ENCODE measurements at regions not wholly inside any gene's neighbourhood (a gene's known extent, or its start where the extent isn't known, plus 50 kb on each side); places are given as distances from the start of the nearest gene placed in this dataset.

DNA sequence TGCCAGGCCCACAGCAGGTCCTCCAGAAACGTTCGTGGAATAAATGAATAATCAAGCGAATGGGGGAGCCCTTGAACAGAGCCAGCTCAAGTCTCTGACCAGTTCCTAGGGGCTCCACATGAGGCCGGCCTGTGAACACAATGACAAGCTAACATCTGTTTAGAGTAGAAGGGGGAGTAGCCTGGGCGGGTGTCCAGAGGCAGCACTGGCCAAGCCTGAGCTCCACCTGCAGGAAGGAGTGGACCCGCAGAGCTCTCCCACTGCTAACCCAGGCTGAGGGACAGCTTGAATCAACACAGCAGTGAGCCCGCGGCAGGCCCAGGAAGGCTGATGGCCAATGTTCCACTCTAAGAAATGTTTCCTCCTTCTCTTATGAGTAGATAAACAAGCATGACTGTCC lies 234.8 kb upstream of the RAB6C start:
- no peaks in the 10 kb centered on the region for H3K79me2 ChIP-seq (ENCODE audit: control insufficient read depth, insufficient read depth, low read length, unreplicated experiment)
- no peaks in the 10 kb centered on the region for H3K4me1 ChIP-seq (ENCODE audit: control insufficient read depth, insufficient read depth, low read length, unreplicated experiment)
- H3K27me3 ChIP-seq (ENCODE audit: insufficient read depth, low read length) = no peaks in the 10 kb centered on the region

DNA sequence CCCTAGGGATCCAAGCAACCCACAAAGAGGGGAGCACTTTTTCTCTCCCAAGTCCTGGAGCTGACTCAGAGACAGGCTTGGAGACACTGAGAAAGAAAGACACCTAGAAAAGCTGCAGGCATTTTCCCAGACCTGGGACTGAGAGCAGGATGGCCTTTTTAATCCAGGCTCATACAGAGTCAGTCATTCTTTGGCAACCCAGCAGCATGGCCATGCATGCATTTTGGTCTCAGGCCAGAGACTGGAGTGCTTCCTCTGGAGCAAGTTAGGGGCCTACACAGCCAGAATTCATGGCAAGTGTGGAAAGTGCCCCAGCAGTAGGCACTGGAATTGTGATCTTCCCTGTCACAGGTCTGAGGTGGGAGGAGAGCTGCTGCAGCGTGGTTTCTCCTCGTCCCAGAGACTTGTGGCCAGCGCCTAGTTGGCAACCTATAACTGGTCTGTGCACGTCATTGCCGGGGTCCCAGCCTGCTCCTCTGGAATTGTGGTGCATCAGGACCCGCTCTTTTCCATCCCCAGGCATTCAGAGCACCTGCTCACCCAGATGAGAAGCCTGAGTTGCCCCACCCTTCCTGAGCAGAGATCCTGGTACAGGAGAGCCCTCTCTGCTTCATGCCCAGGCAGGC lies 231.9 kb upstream of the RAB6C start:
- Histone ChIP-seq H3K79me2 (ENCODE audit: control insufficient read depth, insufficient read depth, low read length, unreplicated experiment) (no peaks in the 10 kb centered on the region), H3K27me3 (ENCODE audit: insufficient read depth, low read length) (no peaks in the 10 kb centered on the region), H3K36me3 (ENCODE audit: insufficient read depth, low read length) (no peaks in the 10 kb centered on the region), H3K4me3 (ENCODE audit: low read depth, low read length) (no peak overlapping the region), H2AFZ (ENCODE audit: low read length, unreplicated experiment) (no peak overlapping the region), H3K4me1 (ENCODE audit: control insufficient read depth, insufficient read depth, low read length, unreplicated experiment) (no peaks in the 10 kb centered on the region), H3K27ac (ENCODE audit: low read depth, low read length) (no peak overlapping the region)

More for the DNA sequence above, 234.8 kb upstream of the RAB6C start:
- no peak overlapping the region for H3K4me3 ChIP-seq (ENCODE audit: low read depth, low read length)
- H2AFZ ChIP-seq (ENCODE audit: low read length, unreplicated experiment) = no peak overlapping the region
- H3K27ac ChIP-seq (ENCODE audit: low read depth, low read length) = no peak overlapping the region
- H3K36me3 ChIP-seq (ENCODE audit: insufficient read depth, low read length) = no peaks in the 10 kb centered on the region

DNA sequence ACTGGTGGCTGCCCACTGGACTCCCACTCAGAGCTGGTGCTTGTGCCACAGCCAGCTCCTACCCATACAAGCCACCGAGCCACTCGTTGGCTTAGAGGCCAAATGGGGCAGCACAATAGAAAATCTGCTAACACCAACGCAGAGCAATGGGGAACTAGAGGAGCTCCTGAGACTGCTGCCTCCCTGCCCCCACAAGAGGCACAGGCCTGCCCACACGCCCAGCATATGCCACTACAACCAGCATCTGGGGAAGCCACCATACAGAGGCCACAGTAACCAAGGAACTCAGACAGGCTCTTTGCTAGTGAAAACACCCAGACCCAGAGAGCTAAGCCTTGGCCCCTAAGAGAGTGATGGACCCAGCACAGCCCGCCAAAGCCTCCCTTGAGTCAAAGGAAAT lies 231.2 kb upstream of the RAB6C start:
- Histone ChIP-seq H3K27ac (ENCODE audit: low read depth, low read length) (no peak overlapping the region), H2AFZ (ENCODE audit: low read length, unreplicated experiment) (no peak overlapping the region), H3K4me1 (ENCODE audit: control insufficient read depth, insufficient read depth, low read length, unreplicated experiment) (no peaks in the 10 kb centered on the region), H3K79me2 (ENCODE audit: control insufficient read depth, insufficient read depth, low read length, unreplicated experiment) (no peaks in the 10 kb centered on the region), H3K4me3 (ENCODE audit: low read depth, low read length) (no peak overlapping the region), H3K36me3 (ENCODE audit: insufficient read depth, low read length) (no peaks in the 10 kb centered on the region), H3K27me3 (ENCODE audit: insufficient read depth, low read length) (no peaks in the 10 kb centered on the region)

GRCh38 chr2:129748653-129749052 lies 230.8 kb upstream of the RAB6C start:
- H3K79me2 ChIP-seq (ENCODE audit: control insufficient read depth, insufficient read depth, low read length, unreplicated experiment) = no peaks in the 10 kb centered on the region
- no peaks in the 10 kb centered on the region for H3K36me3 ChIP-seq (ENCODE audit: insufficient read depth, low read length)
- H3K4me1 ChIP-seq (ENCODE audit: control insufficient read depth, insufficient read depth, low read length, unreplicated experiment) = no peaks in the 10 kb centered on the region
- no peak overlapping the region for H3K27ac ChIP-seq (ENCODE audit: low read depth, low read length)
- H3K27me3 ChIP-seq (ENCODE audit: insufficient read depth, low read length) = no peaks in the 10 kb centered on the region
- no peak overlapping the region for H3K4me3 ChIP-seq (ENCODE audit: low read depth, low read length)
- no peak overlapping the region for H2AFZ ChIP-seq (ENCODE audit: low read length, unreplicated experiment)

DNA sequence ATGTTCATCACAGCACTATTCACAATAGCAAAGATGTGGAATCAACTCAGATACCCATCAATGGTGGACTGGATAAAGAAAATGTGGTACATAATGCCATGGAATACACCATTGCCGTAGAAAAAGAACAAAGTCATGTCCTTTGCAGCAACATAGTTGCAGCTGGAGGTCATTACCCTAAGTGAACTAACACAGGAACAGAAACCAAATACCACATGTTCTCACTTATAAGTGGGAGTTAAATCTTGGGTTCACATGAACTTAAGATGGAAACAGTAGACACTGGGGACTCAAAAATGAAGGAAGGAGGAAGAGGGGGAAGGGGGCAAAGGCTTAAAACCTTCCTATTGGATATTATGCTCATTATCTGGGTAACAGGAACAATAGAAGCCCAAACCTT lies 228.1 kb upstream of the RAB6C start:
- H3K4me3 ChIP-seq (ENCODE audit: low read depth, low read length) = no peak overlapping the region
- no peaks in the 10 kb centered on the region for H3K27me3 ChIP-seq (ENCODE audit: insufficient read depth, low read length)
- no peak overlapping the region for H3K27ac ChIP-seq (ENCODE audit: low read depth, low read length)
- H3K4me1 ChIP-seq (ENCODE audit: control insufficient read depth, insufficient read depth, low read length, unreplicated experiment) = no peaks in the 10 kb centered on the region
- no peak overlapping the region for H2AFZ ChIP-seq (ENCODE audit: low read length, unreplicated experiment)
- no peaks in the 10 kb centered on the region for H3K79me2 ChIP-seq (ENCODE audit: control insufficient read depth, insufficient read depth, low read length, unreplicated experiment)
- H3K36me3 ChIP-seq (ENCODE audit: insufficient read depth, low read length) = no peaks in the 10 kb centered on the region

GRCh38 chr2:129752176-129752575 lies 227.3 kb upstream of the RAB6C start:
- H3K27me3 ChIP-seq (ENCODE audit: insufficient read depth, low read length) = no peaks in the 10 kb centered on the region
- no peak overlapping the region for H2AFZ ChIP-seq (ENCODE audit: low read length, unreplicated experiment)
- no peaks in the 10 kb centered on the region for H3K79me2 ChIP-seq (ENCODE audit: control insufficient read depth, insufficient read depth, low read length, unreplicated experiment)
- H3K27ac ChIP-seq (ENCODE audit: low read depth, low read length) = no peak overlapping the region
- no peak overlapping the region for H3K4me3 ChIP-seq (ENCODE audit: low read depth, low read length)
- no peaks in the 10 kb centered on the region for H3K4me1 ChIP-seq (ENCODE audit: control insufficient read depth, insufficient read depth, low read length, unreplicated experiment)
- no peaks in the 10 kb centered on the region for H3K36me3 ChIP-seq (ENCODE audit: insufficient read depth, low read length)

GRCh38 chr2:129752686-129753085 lies 226.8 kb upstream of the RAB6C start:
- Histone ChIP-seq H3K27me3 (ENCODE audit: insufficient read depth, low read length) (no peaks in the 10 kb centered on the region), H3K4me3 (ENCODE audit: low read depth, low read length) (no peak overlapping the region), H3K36me3 (ENCODE audit: insufficient read depth, low read length) (no peaks in the 10 kb centered on the region), H2AFZ (ENCODE audit: low read length, unreplicated experiment) (no peak overlapping the region), H3K27ac (ENCODE audit: low read depth, low read length) (no peak overlapping the region), H3K4me1 (ENCODE audit: control insufficient read depth, insufficient read depth, low read length, unreplicated experiment) (no peaks in the 10 kb centered on the region), H3K79me2 (ENCODE audit: control insufficient read depth, insufficient read depth, low read length, unreplicated experiment) (no peaks in the 10 kb centered on the region)

- H3K4me3 ChIP-seq (ENCODE audit: low read depth, low read length) = no peak overlapping the region
- H3K79me2 ChIP-seq (ENCODE audit: control insufficient read depth, insufficient read depth, low read length, unreplicated experiment) = no peaks in the 10 kb centered on the region
- H3K4me1 ChIP-seq (ENCODE audit: control insufficient read depth, insufficient read depth, low read length, unreplicated experiment) = no peaks in the 10 kb centered on the region
- no peak overlapping the region for H3K27ac ChIP-seq (ENCODE audit: low read depth, low read length)
- no peaks in the 10 kb centered on the region for H3K27me3 ChIP-seq (ENCODE audit: insufficient read depth, low read length)
- no peak overlapping the region for H2AFZ ChIP-seq (ENCODE audit: low read length, unreplicated experiment)
- no peaks in the 10 kb centered on the region for H3K36me3 ChIP-seq (ENCODE audit: insufficient read depth, low read length)
These were observed 226.2 kb upstream of the RAB6C start for GRCh38 chr2:129753261-129753660.

DNA sequence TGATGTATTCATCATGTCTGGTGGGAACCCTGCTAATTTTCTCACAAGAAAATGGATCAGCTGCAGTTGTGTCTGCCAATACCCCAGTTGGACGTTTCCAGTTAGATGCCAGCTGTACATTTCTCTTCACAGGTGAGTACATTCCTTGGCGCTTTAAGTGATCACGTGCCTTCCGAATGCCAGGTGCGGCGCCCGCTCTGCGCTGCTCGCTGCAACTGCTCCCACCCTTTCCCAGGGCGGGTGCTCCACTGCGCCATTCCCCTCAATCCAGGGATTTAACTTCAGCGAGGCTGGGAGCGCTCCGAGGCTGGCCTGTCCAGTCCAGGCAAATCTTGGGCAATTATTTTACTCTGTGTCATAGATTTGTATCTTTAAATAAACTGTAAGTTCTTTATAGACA lies 225.0 kb upstream of the RAB6C start:
- Histone ChIP-seq H2AFZ (ENCODE audit: low read length, unreplicated experiment) (no peak overlapping the region), H3K4me1 (ENCODE audit: control insufficient read depth, insufficient read depth, low read length, unreplicated experiment) (no peaks in the 10 kb centered on the region), H3K4me3 (ENCODE audit: low read depth, low read length) (no peak overlapping the region), H3K79me2 (ENCODE audit: control insufficient read depth, insufficient read depth, low read length, unreplicated experiment) (no peaks in the 10 kb centered on the region), H3K36me3 (ENCODE audit: insufficient read depth, low read length) (no peaks in the 10 kb centered on the region), H3K27ac (ENCODE audit: low read depth, low read length) (no peak overlapping the region), H3K27me3 (ENCODE audit: insufficient read depth, low read length) (no peaks in the 10 kb centered on the region)

DNA sequence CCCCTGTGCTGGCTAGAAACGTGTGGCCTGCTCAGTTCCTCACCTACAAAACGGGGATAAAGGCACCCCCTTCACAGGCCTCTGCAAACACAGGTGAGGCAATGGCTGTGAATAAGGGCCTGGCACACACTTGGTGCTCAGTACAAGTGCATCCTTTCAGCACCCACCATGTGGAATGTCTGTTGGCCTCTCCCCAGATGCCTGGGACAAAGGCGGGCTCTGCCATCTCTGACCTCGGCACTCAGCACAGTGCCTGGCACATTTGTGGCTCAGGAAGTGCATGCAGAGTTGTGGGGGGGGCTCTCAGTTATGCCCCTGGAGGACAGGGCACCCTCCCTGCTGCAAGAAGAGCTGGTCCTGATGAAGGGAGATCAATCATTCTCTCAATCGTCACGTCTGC lies 224.6 kb upstream of the RAB6C start:
- Histone ChIP-seq H3K27ac (ENCODE audit: low read depth, low read length) (no peak overlapping the region), H3K79me2 (ENCODE audit: control insufficient read depth, insufficient read depth, low read length, unreplicated experiment) (no peaks in the 10 kb centered on the region)

DNA sequence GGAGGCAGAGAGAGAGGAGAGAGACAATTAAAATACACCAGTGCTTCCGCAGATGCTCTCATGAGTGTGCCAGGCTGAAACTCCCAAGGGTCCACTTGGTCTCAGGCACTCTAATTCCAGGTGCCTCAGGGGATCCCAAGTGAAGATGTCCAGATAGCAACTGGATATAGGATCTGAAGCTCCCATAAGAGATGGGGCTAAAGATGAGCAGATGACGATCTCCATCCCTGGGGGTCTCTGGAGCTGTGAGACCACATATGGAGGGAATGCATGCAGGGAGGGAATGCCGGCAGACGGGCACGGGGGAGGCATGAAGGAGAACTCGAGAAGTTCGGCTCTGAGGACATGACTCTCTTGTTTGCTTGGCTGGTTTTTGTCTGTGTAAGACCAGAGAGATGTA lies 223.7 kb upstream of the RAB6C start:
- Histone ChIP-seq H3K27me3 (ENCODE audit: insufficient read depth, low read length) (no peaks in the 10 kb centered on the region), H3K27ac (ENCODE audit: low read depth, low read length) (no peak overlapping the region), H3K4me3 (ENCODE audit: low read depth, low read length) (no peak overlapping the region), H3K79me2 (ENCODE audit: control insufficient read depth, insufficient read depth, low read length, unreplicated experiment) (no peaks in the 10 kb centered on the region), H3K4me1 (ENCODE audit: control insufficient read depth, insufficient read depth, low read length, unreplicated experiment) (no peaks in the 10 kb centered on the region), H3K36me3 (ENCODE audit: insufficient read depth, low read length) (no peaks in the 10 kb centered on the region), H2AFZ (ENCODE audit: low read length, unreplicated experiment) (no peak overlapping the region)

More for the DNA sequence above, 224.6 kb upstream of the RAB6C start:
- Histone ChIP-seq H3K4me1 (ENCODE audit: control insufficient read depth, insufficient read depth, low read length, unreplicated experiment) (no peaks in the 10 kb centered on the region), H3K36me3 (ENCODE audit: insufficient read depth, low read length) (no peaks in the 10 kb centered on the region), H3K4me3 (ENCODE audit: low read depth, low read length) (no peak overlapping the region), H3K27me3 (ENCODE audit: insufficient read depth, low read length) (no peaks in the 10 kb centered on the region), H2AFZ (ENCODE audit: low read length, unreplicated experiment) (no peak overlapping the region)
